Type B pancreatic cell (in vitro differentiated cells): ENCODE measurements at regions not wholly inside any gene's neighbourhood (a gene's known extent, or its start where the extent isn't known, plus 50 kb on each side); places are given as distances from the start of the nearest gene placed in this dataset.

ENCODE experiments used
- DNase-seq: peaks from one replicate; pipeline ENCODE4 v3.0.0; 2021; ENCODE audit warnings: mixed read lengths; ENCODE audit not compliant: unreplicated experiment; ENCODE audit errors: extremely low spot score
- H3K27ac Mint-ChIP-seq: 2 replicates; pipeline ENCODE4 v1.8.0; 2021; ENCODE audit warnings: mild to moderate bottlenecking, mixed read lengths
- H3K27me3 Mint-ChIP-seq: 2 replicates; pipeline ENCODE4 v1.8.0; 2021; ENCODE audit warnings: mixed read lengths
- H3K36me3 Mint-ChIP-seq: 2 replicates; pipeline ENCODE4 v1.8.0; 2021; ENCODE audit warnings: mixed read lengths
- H3K4me1 Mint-ChIP-seq: one replicate; pipeline ENCODE4 v1.8.0; 2021; ENCODE audit warnings: mixed read lengths; ENCODE audit not compliant: unreplicated experiment
- H3K4me3 Mint-ChIP-seq: 2 replicates; pipeline ENCODE4 v1.8.0; 2021; ENCODE audit warnings: mild to moderate bottlenecking, mixed read lengths
- H3K9me3 Mint-ChIP-seq: 2 replicates; pipeline ENCODE4 v1.8.0; 2021; ENCODE audit warnings: mixed read lengths
- CTCF ChIP-seq: fragments of 200-600 bp; sonication (generic); conservative IDR thresholded peaks from 2 replicates; pipeline ENCODE4 v1.5.0; 2021; ENCODE audit warnings: antibody characterized with exemption, mild to moderate bottlenecking

DNA sequence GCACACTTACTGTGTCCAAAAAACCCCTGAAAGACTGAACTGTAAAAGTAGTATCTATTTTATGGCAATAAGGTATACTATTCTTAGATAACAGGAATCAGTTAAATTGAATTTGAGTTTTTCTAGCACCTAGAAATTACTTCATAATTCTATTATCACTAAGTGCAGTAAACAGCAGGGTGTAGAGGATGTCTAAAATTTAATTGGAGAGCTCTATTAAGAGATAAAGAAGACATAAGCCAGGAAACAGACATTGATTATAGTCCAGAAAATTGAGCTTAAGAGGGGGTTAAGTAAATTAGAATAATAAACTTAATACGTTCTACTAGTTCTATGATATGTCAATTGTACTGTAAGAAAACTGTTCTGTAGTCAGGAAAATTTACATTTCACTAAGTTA, 403.5 kb upstream of the CBLB start:
- Mint-ChIP-seq H3K9me3 (no peaks in the 10 kb centered on the region), H3K27me3 (no peaks in the 10 kb centered on the region)

DNA sequence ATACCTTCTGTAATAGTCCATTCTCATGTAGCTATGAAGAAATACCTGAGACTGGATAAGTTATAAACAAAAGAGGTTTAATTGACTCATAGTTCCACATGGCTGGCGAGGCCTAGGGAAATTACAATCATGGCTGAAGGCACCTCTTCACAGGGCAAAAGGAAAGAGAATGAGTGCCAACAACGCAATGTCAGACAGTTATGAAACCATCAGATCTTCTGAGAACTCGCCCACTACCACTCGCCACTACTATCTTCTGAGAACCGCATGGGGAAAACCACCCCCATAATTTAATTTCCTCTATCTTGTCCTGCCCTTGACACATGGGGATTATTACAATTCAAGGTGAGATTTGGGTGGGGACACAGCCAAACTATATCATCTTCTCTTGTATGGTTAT, 406.8 kb upstream of the CBLB start:
- DNase-seq: no peak
- no peak overlapping the region for H3K4me3 Mint-ChIP-seq
- H3K9me3 Mint-ChIP-seq: no peaks in the 10 kb centered on the region
- H3K36me3 Mint-ChIP-seq: no peaks in the 10 kb centered on the region
- H3K4me1 Mint-ChIP-seq: peaks cover 15% of the 10 kb centered on the region
- no peak overlapping the region for H3K27ac Mint-ChIP-seq
- no peak for TF ChIP-seq CTCF
- H3K27me3 Mint-ChIP-seq: no peaks in the 10 kb centered on the region

More for the DNA sequence above, 403.5 kb upstream of the CBLB start:
- Mint-ChIP-seq H3K36me3 (no peaks in the 10 kb centered on the region), H3K27ac (no peak overlapping the region), H3K4me3 (no peak overlapping the region), H3K4me1 (no peaks in the 10 kb centered on the region)
- TF ChIP-seq CTCF: no peak
- DNase-seq: no peak

- no peak for DNase-seq
- Mint-ChIP-seq H3K4me3 (no peak overlapping the region), H3K27me3 (no peaks in the 10 kb centered on the region), H3K27ac (no peak overlapping the region), H3K4me1 (peaks cover 20% of the 10 kb centered on the region), H3K36me3 (no peaks in the 10 kb centered on the region), H3K9me3 (no peaks in the 10 kb centered on the region)
- TF ChIP-seq CTCF: no peak
These were observed 407.3 kb upstream of the CBLB start for GRCh38 chr3:106276151-106276550.

DNA sequence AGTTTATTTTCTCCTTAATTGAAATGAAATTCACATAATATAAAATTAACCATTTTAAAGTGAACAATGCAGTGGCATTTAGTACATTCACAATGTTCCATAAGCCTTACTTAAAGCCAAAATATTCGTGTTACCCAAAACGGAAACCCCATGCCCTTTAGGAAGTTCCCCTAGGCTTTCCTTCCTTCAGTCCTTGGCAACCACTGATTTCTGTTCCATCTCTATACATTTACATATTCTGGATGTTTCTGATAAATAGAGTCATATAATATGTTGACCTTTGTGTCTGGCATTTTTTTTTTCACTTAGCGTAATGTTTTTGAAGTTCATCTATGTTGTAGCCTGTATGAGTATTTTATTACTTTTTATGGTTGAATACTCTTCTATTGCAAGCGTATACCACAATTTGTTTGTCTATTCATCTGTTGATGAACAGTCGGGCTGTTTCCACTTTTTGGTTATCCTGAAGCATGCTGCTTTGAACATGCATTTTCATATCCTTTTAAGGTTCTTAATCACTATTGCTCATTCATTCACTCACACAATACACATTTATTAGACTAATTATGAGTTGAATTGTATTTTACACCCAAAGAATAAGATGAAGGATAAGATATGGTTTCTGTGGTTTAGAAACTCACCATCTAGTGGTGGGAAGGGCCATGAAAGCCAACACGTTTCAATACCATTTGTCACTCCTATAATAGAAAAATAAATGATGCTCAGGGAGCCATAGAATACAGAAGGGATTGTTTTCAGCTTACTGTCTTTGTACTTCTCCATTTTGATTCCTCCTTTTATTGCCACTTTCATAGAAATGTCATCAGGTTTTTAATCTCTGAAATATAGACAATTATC, 408.2 kb upstream of the CBLB start:
- TF ChIP-seq CTCF: no peak
- H3K4me1 Mint-ChIP-seq: peaks cover 24% of the 10 kb centered on the region
- H3K27ac Mint-ChIP-seq: no peak overlapping the region
- no peak for DNase-seq
- H3K27me3 Mint-ChIP-seq: no peaks in the 10 kb centered on the region
- H3K9me3 Mint-ChIP-seq: no peaks in the 10 kb centered on the region
- H3K4me3 Mint-ChIP-seq: no peak overlapping the region
- H3K36me3 Mint-ChIP-seq: no peaks in the 10 kb centered on the region

DNA sequence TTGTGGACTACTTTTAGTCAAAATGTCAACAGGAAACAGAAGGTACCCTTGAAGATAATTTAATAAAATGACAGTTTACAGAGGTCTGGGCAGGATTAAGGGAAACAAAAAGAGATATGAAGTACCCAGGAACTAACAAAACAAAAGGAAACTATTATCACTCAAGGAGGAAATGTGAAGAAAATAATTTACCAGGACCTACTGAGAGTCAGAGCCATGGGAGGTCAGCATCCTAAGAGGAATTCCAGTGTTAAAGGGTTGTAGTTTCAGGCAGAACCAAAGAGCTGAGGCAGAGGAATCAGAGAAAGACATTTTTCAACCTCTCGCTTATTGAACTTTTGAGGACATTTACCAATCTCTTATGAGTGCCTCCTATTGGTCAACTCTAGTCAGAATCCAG, 408.9 kb upstream of the CBLB start:
- H3K4me1 Mint-ChIP-seq: peaks cover 24% of the 10 kb centered on the region
- H3K36me3 Mint-ChIP-seq: no peaks in the 10 kb centered on the region
- H3K27ac Mint-ChIP-seq: no peak overlapping the region
- no peak for TF ChIP-seq CTCF
- H3K27me3 Mint-ChIP-seq: no peaks in the 10 kb centered on the region
- no peak for DNase-seq
- H3K9me3 Mint-ChIP-seq: peaks cover 4% of the 10 kb centered on the region
- H3K4me3 Mint-ChIP-seq: no peak overlapping the region
